Fibroblast of lung (primary cell): ENCODE measurements at regions not wholly inside any gene's neighbourhood (a gene's known extent, or its start where the extent isn't known, plus 50 kb on each side); places are given as distances from the start of the nearest gene placed in this dataset.
"Not testable (repeated sequence)": the region's sequence is repeated elsewhere in the genome, so short reads cannot be mapped to it uniquely, and the experiment has no call there.

Experiments
- CTCF ChIP-seq, 2 donors: IDR thresholded peaks in 1 of 2; conservative IDR thresholded peaks in 1 of 2; 1 replicate in 1 of 2; 2 replicates in 1 of 2; pipeline ENCODE4 v1.5.1; 2011 to 2012; ENCODE audit warnings: low read length in 2 of 2, control low read depth in 1 of 2, inconsistent platforms in 1 of 2, low read depth in 1 of 2, mild to moderate bottlenecking in 1 of 2
- EZH2 ChIP-seq: IDR thresholded peaks from 2 replicates; pipeline ENCODE4 v1.5.1; 2012; ENCODE audit warnings: low read length, control low read depth, mild to moderate bottlenecking; ENCODE audit errors: missing control alignments

- not testable (repeated sequence) for TF ChIP-seq EZH2; CTCF (conservative IDR thresholded peaks at IDR 0.05 in 1 of 2, IDR thresholded peaks at IDR 0.05 in 1 of 2; ENCODE audit: low read depth in 1 of 2, low read length in 2 of 2)
These were observed 608.4 kb downstream of the ACTL7B start for GRCh38 chr9:108247391-108247790.
